DND-41 (cell line): ENCODE measurements at regions not wholly inside any gene's neighbourhood (a gene's known extent, or its start where the extent isn't known, plus 50 kb on each side); places are given as distances from the start of the nearest gene placed in this dataset.

Experiments
- ATAC-seq: fragments of 200-7000 bp; cut with Tn5 transposase; 3 replicates; pipeline ENCODE4 v1.9.1; 2021; ENCODE audit warnings: low read depth; ENCODE audit not compliant: insufficient read depth
- DNase-seq: peaks from one replicate; pipeline ENCODE4 v3.0.0-alpha.2; 2020
- H2AFZ ChIP-seq: 2 replicates; pipeline ENCODE4 v1.6.0; 2012; ENCODE audit warnings: low read depth, low read length
- H3K27ac ChIP-seq: 2 replicates; pipeline ENCODE4 v1.5.1; 2012; ENCODE audit warnings: low read length, inconsistent platforms
- H3K27me3 ChIP-seq: fragments of 200-600 bp; sonication (generic); 2 replicates; pipeline ENCODE4 v1.6.0; 2012; ENCODE audit warnings: low read length, mild to moderate bottlenecking, inconsistent platforms; ENCODE audit not compliant: insufficient read depth, poor library complexity
- H3K36me3 ChIP-seq: 2 replicates; pipeline ENCODE4 v1.5.1; 2012; ENCODE audit warnings: low read length, inconsistent platforms; ENCODE audit not compliant: insufficient read depth
- H3K4me1 ChIP-seq: 2 replicates; pipeline ENCODE4 v1.5.1; 2012; ENCODE audit warnings: mild to moderate bottlenecking, low read length; ENCODE audit not compliant: insufficient read depth
- H3K4me2 ChIP-seq: 2 replicates; pipeline ENCODE4 v1.6.0; 2012; ENCODE audit warnings: mild to moderate bottlenecking, moderate library complexity, low read length, inconsistent platforms; ENCODE audit not compliant: insufficient read depth
- H3K4me3 ChIP-seq, 2 experiments: fragments of 200-600 bp in 1 of 2; shearing (Covaris generic) in 1 of 2; 2 replicates each; pipeline ENCODE4 v1.5.1; 2012 to 2016; ENCODE audit warnings: inconsistent platforms in 2 of 2, low read length in 2 of 2, mild to moderate bottlenecking in 2 of 2, low read depth in 1 of 2, moderate library complexity in 1 of 2
- H3K79me2 ChIP-seq: 2 replicates; pipeline ENCODE4 v1.6.0; 2012; ENCODE audit warnings: low read length, inconsistent platforms; ENCODE audit not compliant: insufficient read depth
- H3K9ac ChIP-seq: 2 replicates; pipeline ENCODE4 v1.6.0; 2012; ENCODE audit warnings: low read depth, mild to moderate bottlenecking, inconsistent platforms, low read length, moderate library complexity
- H3K9me3 ChIP-seq: 2 replicates; pipeline ENCODE4 v1.5.1; 2012; ENCODE audit warnings: low read length, moderate library complexity, mild to moderate bottlenecking, inconsistent platforms; ENCODE audit not compliant: insufficient read depth, severe bottlenecking
- H4K20me1 ChIP-seq: 2 replicates; pipeline ENCODE4 v1.6.0; 2012; ENCODE audit warnings: low read length; ENCODE audit not compliant: insufficient read depth
- CTCF ChIP-seq: IDR thresholded peaks from 2 replicates; pipeline ENCODE4 v1.5.1; 2012; ENCODE audit warnings: borderline replicate concordance, low read length, moderate library complexity, mild to moderate bottlenecking; ENCODE audit not compliant: poor library complexity, severe bottlenecking; ENCODE audit errors: extremely low read depth
- EZH2 ChIP-seq: IDR thresholded peaks from 3 replicates; pipeline ENCODE4 v1.6.1; 2012; ENCODE audit warnings: borderline replicate concordance, low read depth, mild to moderate bottlenecking, moderate library complexity, low read length, inconsistent platforms; ENCODE audit not compliant: severe bottlenecking

- ATAC-seq, result 0 out of 3 replicates have a peak, but pooled peaks have one; percentile 31
- Histone ChIP-seq H3K9ac (no peak overlapping the region), H3K27me3 (no peaks in the 10 kb centered on the region), H2AFZ (no peak overlapping the region), H3K36me3 (no peaks in the 10 kb centered on the region), H3K4me1 (no peaks in the 10 kb centered on the region), H4K20me1 (peaks cover 16% of the 10 kb centered on the region; the same call in 1 of the 2 replicates), H3K9me3 (no peaks in the 10 kb centered on the region), H3K4me3 (no peak overlapping the region), H3K4me2 (no peak overlapping the region), H3K27ac (no peak overlapping the region), H3K79me2 (no peaks in the 10 kb centered on the region)
- DNase-seq, result no peak
- TF ChIP-seq EZH2, result no peak
Observed at GRCh38 chr2:120945832-120946499, 210.3 kb downstream of the GLI2 start.

DNA sequence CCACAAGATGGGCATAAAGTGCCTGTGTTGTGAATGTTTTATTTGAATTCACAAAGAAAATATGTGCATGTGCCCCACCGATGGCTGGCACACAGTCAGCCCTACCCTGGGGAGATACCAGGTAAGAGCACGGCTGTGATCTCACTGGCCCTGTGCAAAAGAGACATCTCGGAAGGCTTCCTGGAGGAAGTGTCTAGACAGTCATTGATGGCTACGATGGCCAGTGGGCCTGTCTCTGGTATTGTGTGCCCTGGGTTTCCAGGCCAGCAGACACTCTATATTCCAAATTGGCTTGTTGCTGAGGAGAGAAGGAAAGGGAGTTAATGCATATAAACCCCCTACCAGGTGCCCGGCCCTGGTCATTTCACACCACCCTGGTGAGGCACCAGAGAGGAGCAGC lies 211.7 kb downstream of the GLI2 start:
- Histone ChIP-seq H3K36me3 (no peaks in the 10 kb centered on the region), H3K4me2 (no peak overlapping the region), H4K20me1 (peaks cover 16% of the 10 kb centered on the region; the same call in 1 of the 2 replicates), H3K4me3 (no peak overlapping the region), H3K9me3 (no peaks in the 10 kb centered on the region), H3K79me2 (no peaks in the 10 kb centered on the region), H2AFZ (no peak overlapping the region), H3K9ac (no peak overlapping the region), H3K27ac (no peak overlapping the region), H3K27me3 (no peaks in the 10 kb centered on the region), H3K4me1 (no peaks in the 10 kb centered on the region)
- DNase-seq (no peak), ATAC-seq (no peak)
- no peak for TF ChIP-seq CTCF
- no peak for TF ChIP-seq EZH2

DNA sequence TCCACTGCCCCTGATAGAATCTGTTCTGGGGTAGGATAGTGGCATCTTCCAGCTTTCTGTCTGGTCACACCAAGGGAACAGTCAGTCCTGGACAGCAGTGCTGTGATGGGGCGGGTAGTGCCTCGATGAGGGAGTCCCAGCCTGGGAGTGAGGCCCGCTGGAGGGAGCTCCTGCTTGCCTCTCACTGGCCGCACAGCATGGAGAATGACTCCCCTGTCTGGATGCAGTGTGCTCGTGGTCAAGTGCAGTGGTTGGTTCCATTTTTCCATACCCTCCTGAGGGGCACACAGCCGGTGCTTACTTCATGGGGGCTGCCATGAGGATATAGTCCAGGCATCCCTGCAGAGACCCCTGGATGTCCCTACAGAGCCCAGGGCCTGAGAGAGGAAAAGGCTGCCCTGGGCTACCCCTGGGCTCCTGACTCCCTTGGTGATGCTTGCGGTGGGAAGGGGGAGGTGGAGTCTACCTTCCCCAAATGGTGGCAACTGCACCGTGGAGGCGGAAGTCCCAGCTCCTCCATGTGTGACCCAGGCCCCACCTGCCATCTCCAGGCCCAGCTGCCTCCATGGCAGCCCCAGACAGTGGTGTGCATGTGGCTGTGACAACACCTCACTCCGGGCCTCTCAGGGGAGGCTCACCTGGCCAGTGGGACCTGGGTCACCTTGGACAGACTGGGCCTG lies 212.5 kb downstream of the GLI2 start:
- H3K4me1 ChIP-seq, result no peaks in the 10 kb centered on the region
- no peak overlapping the region for H3K27ac ChIP-seq
- DNase-seq (no peak), ATAC-seq (no peak)
- H3K79me2 ChIP-seq, result no peaks in the 10 kb centered on the region
- TF ChIP-seq EZH2 (no peak), CTCF (no peak)
- no peak overlapping the region for H3K4me2 ChIP-seq
- H3K36me3 ChIP-seq, result no peaks in the 10 kb centered on the region
- no peaks in the 10 kb centered on the region for H3K9me3 ChIP-seq
- no peak overlapping the region for H2AFZ ChIP-seq
- no peak overlapping the region for H3K9ac ChIP-seq
- H3K4me3 ChIP-seq, result no peak overlapping the region
- H4K20me1 ChIP-seq, result peaks cover 16% of the 10 kb centered on the region; the same call in 1 of the 2 replicates
- H3K27me3 ChIP-seq, result no peaks in the 10 kb centered on the region

DNA sequence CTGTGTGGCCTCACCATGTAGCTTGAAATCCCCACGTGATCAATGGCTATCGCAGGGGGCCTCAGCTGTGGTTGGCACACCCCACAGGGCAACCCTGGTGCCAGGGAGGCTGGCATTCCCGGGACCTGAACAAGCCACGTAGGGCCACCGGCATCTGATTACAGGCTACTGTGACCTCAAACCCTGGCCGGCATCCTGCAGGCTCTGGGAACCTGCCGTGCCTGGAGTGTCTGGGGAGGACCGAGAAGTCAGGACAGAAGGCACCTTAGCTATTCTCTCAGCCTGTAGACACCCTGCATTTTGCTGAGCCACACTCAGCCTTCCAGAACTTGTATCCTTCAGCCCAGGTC lies 213.0 kb downstream of the GLI2 start:
- no peaks in the 10 kb centered on the region for H3K27me3 ChIP-seq
- ATAC-seq (no peak), DNase-seq (no peak)
- H2AFZ ChIP-seq, result no peak overlapping the region
- H3K79me2 ChIP-seq, result no peaks in the 10 kb centered on the region
- no peaks in the 10 kb centered on the region for H3K9me3 ChIP-seq
- H3K9ac ChIP-seq, result no peak overlapping the region
- H3K4me3 ChIP-seq, result no peak overlapping the region
- no peaks in the 10 kb centered on the region for H3K36me3 ChIP-seq
- no peak for TF ChIP-seq EZH2
- no peak for TF ChIP-seq CTCF
- peaks cover 16% of the 10 kb centered on the region; the same call in 1 of the 2 replicates for H4K20me1 ChIP-seq
- H3K4me1 ChIP-seq, result no peaks in the 10 kb centered on the region
- H3K27ac ChIP-seq, result no peak overlapping the region
- H3K4me2 ChIP-seq, result no peak overlapping the region
